ENCODE measurements at regions not wholly inside any gene's neighbourhood (a gene's known extent, or its start where the extent isn't known, plus 50 kb on each side); places are given as distances from the start of the nearest gene placed in this dataset.

DNA sequence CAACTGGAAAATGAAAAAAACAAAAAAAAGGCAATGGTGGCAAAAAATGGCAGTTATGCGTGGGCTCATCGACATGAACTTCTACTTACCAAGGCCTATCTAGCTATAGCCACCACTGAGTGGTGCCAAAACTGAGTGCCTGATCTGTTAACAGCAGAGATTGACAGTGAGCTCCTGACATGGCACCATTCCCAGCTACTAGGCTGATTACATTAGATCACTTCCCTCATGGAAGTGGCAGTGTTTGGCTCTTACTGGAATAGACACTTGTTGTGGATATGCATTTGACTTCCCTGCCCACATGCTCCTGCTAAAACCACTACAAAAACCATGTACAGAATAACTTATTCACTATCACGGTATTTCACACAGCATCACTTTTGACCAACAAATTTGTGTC is 216.1 kb upstream of the SGK1 start:
- TF ChIP-seq, protein P1, sequence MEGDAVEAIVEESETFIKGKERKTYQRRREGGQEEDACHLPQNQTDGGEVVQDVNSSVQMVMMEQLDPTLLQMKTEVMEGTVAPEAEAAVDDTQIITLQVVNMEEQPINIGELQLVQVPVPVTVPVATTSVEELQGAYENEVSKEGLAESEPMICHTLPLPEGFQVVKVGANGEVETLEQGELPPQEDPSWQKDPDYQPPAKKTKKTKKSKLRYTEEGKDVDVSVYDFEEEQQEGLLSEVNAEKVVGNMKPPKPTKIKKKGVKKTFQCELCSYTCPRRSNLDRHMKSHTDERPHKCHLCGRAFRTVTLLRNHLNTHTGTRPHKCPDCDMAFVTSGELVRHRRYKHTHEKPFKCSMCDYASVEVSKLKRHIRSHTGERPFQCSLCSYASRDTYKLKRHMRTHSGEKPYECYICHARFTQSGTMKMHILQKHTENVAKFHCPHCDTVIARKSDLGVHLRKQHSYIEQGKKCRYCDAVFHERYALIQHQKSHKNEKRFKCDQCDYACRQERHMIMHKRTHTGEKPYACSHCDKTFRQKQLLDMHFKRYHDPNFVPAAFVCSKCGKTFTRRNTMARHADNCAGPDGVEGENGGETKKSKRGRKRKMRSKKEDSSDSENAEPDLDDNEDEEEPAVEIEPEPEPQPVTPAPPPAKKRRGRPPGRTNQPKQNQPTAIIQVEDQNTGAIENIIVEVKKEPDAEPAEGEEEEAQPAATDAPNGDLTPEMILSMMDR (IDR thresholded peaks at IDR 0.05), result no peak
- TF ChIP-seq POLR2A (IDR thresholded peaks at IDR 0.05), result no peak
- 94 to 98% (median 95%) methylated on average over 3 of the region's 3 CpGs for WGBS, 4 donors
- H3K9me3 ChIP-seq (replicated peaks in 1 of 3), result no peaks in the 10 kb centered on the region

DNA sequence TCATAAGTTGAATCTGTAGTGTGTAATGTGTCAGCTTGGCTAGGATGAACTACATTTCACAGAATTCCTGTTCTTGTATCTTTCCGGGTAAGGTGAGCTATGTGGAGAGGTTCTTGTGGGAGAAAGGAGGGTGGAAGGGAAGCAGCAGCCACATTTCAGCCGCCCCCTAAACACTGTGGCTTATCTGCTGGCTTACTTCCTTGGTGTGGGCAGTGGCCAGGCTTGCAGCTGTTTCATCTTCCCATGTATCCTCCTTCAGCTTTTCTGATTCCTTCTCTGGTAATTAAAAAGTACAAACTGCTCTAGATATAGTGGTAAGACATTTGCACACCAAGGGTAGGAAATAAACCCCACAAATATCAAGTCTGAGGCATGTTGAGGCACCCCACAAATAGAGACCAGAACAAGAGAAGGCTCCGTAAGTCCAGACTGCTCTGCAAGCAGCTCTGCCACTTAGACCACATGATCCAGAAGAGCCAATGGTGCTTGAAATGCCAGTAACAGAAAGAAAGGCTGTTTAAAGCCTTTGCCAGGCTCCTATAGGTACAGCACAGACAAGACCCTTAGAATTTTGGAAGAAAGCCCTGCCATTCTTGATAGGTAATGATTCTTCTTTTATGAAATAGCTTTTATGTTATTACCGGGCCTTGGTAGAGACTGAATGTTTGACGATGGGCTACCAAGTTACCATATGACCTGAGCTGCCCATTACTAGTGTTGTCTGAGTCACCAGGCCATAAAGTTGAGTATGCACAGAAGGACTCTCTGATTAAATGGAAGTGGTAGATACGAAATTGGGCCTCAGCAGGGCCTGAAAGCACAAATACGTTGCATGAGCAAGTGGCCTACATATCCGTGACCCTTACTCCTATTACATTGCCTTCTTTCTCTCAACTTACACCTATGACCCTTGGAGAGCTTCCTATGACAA is 215.0 kb upstream of the SGK1 start:
- Histone ChIP-seq H3K4me3 (no peak overlapping the region), H3K27ac (no peak overlapping the region), H3K9me3 (replicated peaks in 1 of 3) (no peaks in the 10 kb centered on the region), H3K4me1 (replicated peaks in 1 of 2) (no peaks in the 10 kb centered on the region), H3K36me3 (replicated peaks in 1 of 2) (no peaks in the 10 kb centered on the region), H3K27me3 (no peaks in the 10 kb centered on the region)
- no peak for DNase-seq
- TF ChIP-seq, protein P1 (IDR thresholded peaks at IDR 0.05), result no peak
- TF ChIP-seq POLR2A (IDR thresholded peaks at IDR 0.05), result no peak
- WGBS, 4 donors, result 87 to 91% (median 89%) methylated on average over 8 of the region's 8 CpGs
- intact Hi-C loops (cut with DNase I), result no loop called here

More for the DNA sequence above, 216.1 kb upstream of the SGK1 start:
- H3K27ac ChIP-seq, result no peak overlapping the region
- DNase-seq, result no peak
- H3K4me3 ChIP-seq, result no peak overlapping the region
- H3K36me3 ChIP-seq (replicated peaks in 1 of 2), result no peaks in the 10 kb centered on the region
- intact Hi-C loops (cut with DNase I), result no loop called here
- no peaks in the 10 kb centered on the region for H3K27me3 ChIP-seq
- no peaks in the 10 kb centered on the region for H3K4me1 ChIP-seq (replicated peaks in 1 of 2)

DNA sequence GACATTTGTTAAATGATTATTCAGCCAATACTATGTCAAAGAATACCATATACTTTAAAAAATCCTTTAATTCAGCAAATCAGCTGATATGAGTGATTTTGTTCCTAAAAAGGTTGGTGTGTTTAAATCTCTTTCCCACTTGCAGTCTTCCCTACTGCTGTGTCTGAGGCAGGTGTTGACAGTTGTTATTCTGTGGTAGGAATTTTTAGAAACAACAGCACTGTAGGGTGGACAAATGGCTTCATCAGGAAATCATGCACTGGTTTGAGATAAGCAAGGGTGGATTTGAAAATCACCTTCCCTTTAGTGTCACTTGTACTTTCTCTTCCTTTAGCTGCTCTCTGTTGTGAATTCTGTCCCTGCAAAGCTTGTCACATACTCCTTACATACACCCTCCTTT is 213.7 kb upstream of the SGK1 start:
- no peak overlapping the region for H3K27ac ChIP-seq
- intact Hi-C loops (cut with DNase I), result no loop called here
- H3K36me3 ChIP-seq (replicated peaks in 1 of 2), result no peaks in the 10 kb centered on the region
- no peak overlapping the region for H3K4me3 ChIP-seq
- no peaks in the 10 kb centered on the region for H3K4me1 ChIP-seq (replicated peaks in 1 of 2)
- DNase-seq, result no peak
- no peaks in the 10 kb centered on the region for H3K27me3 ChIP-seq
- no peak for TF ChIP-seq POLR2A (IDR thresholded peaks at IDR 0.05)
- TF ChIP-seq, protein P1 (IDR thresholded peaks at IDR 0.05), result no peak
- H3K9me3 ChIP-seq (replicated peaks in 1 of 3), result no peaks in the 10 kb centered on the region

DNA sequence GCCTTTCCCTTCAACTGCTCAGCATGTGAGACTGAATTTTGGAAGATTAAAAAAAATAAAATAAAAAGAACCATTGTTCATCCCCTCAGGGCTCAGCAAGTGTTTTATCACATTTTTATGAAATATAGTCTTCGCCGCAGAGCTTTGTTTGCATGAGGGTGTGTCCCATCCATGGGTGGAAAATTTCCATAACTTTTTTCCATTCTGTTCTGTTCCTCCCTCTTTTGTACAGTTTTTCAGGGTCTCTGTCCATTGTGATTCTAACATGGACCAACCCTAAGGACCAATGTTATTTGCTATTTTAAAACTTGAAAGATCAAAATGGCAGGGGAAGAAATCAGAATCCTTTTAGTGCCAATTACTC is 213.3 kb upstream of the SGK1 start:
- Histone ChIP-seq H3K4me3 (no peak overlapping the region), H3K9me3 (replicated peaks in 1 of 3) (no peaks in the 10 kb centered on the region), H3K27me3 (no peaks in the 10 kb centered on the region), H3K27ac (no peak overlapping the region), H3K36me3 (replicated peaks in 1 of 2) (no peaks in the 10 kb centered on the region), H3K4me1 (replicated peaks in 1 of 2) (no peaks in the 10 kb centered on the region)
- WGBS, 4 donors, result 84 to 95% (median 90%) methylated on average over 2 of the region's 2 CpGs
- TF ChIP-seq, protein P1 (IDR thresholded peaks at IDR 0.05), result no peak
- TF ChIP-seq POLR2A (IDR thresholded peaks at IDR 0.05), result no peak
- no peak for DNase-seq
- intact Hi-C loops (cut with DNase I), result no loop called here

Data from adrenal gland (tissue), 9 donors.